HG03135 (cell line): ENCODE measurements at regions not wholly inside any gene's neighbourhood (a gene's known extent, or its start where the extent isn't known, plus 50 kb on each side); places are given as distances from the start of the nearest gene placed in this dataset.
"Not testable (repeated sequence)": the region's sequence is repeated elsewhere in the genome, so short reads cannot be mapped to it uniquely, and the experiment has no call there.

ENCODE experiments used
- ATAC-seq: cut with Tn5 transposase; IDR thresholded peaks from one replicate; pipeline ENCODE4 v1.9.1; 2021; ENCODE audit warnings: mild to moderate bottlenecking, moderate library complexity; ENCODE audit not compliant: unreplicated experiment

DNA sequence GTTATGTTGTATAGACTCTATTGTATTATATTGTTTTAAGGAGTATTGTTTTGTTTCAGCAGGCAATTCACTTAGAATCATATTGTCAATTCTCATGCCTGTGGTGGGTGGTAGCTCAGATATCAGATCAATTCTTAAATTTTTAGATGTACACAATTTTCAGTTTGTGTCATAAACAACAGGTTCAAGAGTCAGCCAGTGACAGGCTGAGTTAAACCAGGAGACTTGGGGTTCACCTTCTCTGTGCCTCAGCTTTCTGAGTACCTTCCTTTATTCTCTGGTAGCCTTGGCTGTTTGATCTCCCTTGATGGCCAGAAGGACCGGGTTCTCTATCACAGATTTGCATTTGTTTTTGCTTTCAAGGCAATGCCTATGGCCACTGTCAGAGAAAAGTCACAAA is 199.9 kb upstream of the KCNMB2 start:
- ATAC-seq, result no peak

DNA sequence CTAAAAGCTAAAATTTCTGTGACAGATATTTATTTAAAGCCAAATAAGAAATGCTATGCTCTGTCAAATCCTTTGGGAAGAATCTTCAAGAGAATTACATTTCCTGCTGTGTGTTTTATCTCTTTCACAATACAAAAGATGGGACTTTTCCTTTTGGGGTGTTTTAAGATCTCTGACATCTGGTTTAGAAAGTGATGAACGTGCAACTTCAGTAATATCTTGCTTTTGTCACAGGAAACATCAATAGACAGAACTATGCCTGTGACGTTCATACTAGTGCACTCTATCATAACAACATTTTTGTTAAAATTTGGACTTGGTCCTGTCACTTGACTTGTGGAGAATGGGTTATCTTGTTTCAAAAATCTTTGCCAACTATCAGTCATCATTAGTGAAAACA is 195.7 kb upstream of the KCNMB2 start:
- no peak for ATAC-seq

DNA sequence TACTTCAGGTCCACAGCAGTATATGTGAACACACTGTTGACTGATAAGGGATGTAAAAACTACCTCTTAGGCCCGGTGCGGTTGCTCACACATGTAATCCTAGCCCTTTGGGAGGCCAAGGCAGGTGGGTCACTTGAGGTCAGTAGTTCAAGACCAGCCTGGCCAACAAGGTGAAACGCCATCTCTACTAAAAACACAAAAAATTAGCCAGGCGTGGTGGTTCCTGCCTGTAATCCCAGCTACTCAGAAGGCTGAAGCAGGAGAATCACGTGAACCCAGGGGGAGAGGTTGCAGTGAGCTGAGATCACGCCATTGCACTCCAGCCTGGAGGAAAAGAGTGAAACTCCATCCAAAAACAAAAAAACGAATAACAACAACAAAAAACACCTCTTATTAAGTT is 194.6 kb upstream of the KCNMB2 start:
- ATAC-seq, result no peak

DNA sequence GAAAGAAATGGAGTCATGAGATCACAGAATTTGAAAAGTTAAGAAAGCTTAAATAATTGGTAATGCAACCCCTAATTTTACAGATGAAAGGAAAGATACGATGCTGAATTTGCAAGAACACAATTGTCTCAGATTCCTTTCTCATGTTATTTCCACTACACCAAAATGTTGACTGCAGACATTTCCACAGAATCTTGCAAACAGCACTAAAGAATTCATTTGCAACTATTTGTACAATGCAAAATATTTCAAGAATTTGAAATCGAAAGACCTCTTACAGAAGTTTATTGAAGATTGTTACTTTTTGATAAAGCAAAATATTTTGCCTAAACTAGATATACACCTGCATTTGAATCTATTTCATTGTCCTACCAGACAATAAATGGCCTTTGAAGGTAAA is 194.1 kb upstream of the KCNMB2 start:
- no peak for ATAC-seq

DNA sequence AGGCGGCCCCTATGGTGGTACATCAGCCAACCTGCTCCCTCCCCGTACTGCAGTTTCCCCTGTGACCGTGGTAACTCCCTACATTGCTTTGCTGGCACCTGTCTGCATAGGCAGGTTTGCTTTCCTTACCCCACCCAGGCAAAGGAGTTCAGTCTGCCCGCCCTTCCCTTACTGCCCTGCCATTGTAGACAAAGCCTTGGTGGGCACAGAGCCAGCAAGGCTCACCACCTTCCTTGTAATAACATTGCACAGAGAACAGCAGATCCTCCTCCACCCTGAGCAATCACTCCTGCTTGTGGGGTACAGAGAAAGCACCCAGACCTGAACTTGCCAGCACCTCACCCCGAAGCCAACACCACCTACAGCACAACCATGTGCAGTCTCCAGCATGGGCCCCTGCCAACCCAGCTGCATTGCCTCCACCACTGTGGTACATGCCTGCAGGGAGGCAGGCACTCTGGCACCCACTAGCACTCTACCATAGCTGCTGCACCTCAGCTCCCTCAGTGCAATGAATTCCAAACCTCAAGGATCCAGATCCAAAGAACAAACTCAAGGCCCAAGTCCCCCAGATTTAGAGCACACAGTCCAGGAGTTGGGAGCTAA is 192.7 kb upstream of the KCNMB2 start:
- no peak for ATAC-seq

DNA sequence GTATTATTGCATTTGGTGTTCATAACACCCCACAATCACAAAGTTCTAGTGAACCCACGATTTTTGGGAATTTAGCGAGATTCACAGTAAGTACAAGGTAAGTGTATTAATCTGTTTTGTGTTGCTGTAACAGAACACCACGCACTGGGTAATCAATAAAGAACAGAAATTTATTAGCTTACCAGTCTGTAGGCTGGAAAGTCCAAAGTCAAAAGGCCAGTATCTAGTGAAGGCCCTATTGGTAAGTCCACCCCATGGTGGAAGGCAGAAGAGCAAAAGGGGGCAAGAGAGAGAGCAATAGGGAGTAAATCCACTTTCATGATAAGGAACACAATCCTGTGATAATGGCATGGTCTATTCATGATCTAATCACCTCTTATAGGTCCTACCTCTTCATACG is 190.3 kb upstream of the KCNMB2 start:
- no peak for ATAC-seq

DNA sequence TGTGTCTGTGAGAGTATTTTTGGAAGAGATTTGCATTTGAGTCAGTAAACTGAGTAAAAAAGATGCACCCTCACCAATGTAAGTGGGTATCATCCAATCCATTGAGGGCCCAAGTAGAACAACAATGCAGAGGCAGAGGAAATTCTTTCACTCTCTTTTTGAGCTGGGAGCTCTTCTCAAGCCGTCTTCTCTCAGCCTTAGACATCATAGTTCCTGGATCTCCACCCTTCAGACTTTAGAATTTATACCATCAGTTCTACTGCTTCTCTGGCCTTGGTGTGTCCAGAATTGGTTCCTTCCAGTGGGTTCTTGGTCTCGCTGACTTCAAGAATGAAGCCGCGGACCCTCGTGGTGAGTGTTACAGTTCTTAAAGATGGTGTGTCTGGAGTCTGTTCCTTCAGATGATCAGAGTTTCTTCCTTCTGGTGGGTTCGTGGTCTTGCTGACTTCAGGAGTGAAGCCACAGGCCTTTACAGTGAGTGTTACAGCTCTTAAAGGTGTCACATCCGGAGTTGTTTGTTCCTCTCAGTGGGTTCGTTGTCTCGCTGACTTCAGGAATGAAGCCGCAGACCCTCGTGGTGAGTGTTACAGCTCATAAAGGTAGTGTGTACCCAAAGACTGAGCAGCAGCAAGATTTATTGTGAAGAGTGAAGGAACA is 187.5 kb upstream of the KCNMB2 start:
- not testable (repeated sequence) for ATAC-seq

DNA sequence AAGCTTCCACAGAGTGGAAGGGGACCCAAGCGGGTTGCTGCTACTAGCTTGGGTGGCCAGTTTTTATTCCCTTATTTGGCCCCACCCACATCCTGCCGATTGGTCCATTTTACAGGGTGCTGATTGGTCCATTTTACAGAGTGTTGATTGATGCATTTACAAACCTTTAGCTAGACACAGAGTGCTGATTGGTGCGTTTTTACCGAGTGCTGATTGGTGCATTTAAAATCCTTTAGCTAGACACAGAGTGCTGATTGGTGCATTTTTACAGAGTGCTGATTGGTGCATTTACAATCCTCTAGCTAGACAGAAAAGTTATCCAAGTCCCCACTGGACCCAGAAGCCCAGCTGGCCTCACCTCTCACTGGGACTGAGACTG is 187.0 kb upstream of the KCNMB2 start:
- not testable (repeated sequence) for ATAC-seq

DNA sequence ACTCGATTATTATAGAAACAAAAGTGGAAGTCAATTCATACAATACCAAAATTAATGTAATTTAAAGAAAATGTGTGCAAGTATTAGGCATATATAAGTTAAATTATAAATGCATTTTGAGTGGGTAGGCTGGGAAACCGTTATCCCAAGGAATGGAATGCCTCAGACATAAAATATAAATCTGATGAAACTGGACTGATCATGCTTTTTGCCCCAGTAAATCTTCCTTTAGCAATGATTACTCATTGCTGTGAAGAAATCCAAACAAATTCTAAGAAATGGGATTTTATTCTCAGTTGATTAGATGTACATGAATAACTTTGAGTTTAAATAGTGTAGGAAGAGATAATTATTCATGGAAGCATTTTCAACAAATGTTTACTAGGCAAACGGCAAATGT is 185.5 kb upstream of the KCNMB2 start:
- ATAC-seq, result no peak

DNA sequence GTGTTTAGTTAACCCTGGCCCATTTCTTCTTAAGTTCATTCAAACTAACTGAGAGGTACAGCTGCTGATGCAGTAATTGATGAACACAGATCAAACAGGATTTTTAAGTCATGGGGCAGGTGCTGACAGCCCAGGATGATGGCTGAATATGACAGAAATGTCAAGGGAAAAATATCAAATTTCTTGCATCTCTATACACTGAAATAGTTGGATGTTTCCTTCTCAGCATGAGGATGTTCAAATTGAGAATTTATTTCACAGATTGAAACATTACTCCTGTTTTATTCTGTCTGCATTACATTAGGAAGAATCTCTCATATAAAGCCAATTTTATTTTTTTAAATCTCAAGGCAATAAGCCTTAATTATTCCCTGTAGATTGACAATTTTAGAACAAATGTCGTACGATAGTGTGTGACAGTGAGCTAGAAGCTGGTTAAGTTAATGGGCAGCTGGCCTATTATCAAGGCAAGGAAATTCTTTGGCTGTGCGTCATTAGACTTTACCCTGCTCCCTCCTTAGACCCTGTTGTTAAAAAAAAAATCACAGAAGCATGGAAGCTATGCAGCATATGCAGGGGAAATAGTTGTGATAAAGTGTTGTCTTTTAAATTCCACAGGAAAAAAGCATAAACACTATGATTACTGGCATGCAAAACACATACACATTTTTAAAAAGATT is 183.8 kb upstream of the KCNMB2 start:
- no peak for ATAC-seq

DNA sequence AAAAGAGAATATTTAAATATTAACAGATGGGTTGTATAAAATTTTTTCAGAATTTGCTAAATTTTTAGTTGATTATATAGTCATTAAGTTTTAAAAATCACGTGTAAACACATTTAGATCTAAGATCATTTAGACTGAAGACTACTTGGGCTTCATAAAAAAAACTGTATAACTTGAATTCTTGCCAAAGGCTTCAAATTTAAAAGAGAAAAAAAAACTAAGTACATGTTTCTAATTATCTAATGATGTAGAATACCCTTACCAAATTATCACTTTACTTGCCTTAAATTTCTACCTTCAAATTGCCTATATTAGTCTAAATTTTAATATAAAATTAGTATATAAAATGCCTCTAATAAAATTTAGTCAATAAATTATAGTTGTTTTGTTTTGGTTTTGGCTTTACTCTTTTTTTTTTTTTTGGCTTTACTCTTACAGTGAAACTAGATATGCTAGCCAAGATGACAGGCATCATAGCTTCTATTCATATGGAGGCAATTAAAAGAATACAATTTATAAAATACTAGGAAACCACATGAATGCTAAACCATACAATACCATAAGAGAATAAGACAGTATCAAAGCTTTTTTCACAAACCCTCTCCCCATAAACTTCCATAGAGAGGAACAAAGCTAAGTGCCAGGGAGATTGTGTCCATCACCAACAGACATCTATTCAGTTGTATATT is 183.1 kb upstream of the KCNMB2 start:
- ATAC-seq, result no peak

DNA sequence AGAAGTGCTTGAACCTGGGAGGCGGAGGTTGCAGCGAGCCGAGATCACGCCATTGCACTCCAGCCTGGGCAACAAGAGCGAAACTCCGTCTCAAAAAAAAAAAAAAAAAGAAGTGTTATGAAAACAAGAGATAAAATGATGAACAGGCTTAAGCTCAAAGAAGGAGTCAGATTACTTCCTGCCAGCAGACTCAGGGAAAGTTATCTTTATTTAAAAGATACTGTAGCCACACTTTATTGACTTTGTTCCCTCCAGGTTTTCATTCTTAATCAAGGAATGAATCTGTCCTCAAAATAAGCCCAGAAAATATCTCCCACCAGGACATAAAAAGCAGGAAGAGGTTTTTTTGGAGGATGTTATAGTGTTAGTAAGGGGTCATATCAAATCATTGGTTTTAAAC is 176.5 kb upstream of the KCNMB2 start:
- ATAC-seq, result no peak

DNA sequence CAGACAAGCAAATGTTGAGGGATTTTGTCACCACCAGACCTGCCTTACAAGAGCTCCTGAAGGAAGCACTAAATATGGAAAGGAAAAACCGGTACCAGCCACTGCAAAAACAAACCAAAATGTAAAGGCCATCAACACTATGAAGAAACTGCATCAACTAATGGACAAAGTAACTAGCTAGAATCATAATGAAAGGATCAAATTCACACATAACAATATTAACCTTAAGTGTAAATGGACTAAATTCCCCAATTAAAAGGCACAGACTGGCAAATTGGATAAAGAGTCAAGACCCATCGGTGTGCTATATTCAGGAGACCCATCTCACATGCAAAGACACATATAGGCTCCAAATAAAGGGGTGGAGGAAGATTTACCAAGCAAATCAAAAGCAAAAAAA is 173.2 kb upstream of the KCNMB2 start:
- not testable (repeated sequence) for ATAC-seq

DNA sequence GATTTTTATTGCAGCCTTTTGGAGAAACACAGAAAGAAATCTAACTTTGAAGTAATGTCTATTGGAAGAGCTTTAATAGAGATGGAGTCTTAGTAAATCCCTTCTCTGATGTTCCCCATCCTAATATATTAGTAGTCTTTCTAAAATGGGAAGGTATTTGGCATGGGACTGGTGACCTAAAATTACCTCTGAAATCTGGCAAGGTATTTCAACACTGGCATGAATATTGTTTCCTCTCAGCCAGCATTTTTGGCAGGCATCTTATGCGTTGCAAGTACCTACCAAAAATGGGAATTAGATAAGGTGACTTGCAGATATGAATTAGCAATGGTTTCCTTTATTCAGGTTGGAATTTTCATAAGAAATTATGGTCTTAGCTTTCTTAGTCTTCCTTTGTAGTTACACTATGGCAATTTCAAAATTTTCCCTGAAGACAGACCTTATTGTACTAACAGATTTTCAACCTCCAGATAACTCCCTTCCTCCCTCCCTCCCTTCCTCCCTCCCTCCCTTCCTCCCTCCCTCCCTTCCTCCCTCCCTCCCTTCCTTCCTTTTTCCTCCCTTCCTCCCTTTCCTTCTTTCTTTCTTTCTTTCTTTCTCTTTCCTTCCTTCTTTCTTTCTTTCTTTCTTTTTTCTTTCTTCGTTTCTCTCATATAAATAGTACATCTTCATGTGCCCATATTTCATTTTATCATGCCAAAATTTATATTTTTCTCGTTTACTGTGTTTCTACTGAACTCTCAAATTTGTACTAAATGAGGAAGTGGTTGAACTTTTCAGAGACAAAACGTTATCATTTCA is 168.2 kb upstream of the KCNMB2 start:
- ATAC-seq, result no peak

DNA sequence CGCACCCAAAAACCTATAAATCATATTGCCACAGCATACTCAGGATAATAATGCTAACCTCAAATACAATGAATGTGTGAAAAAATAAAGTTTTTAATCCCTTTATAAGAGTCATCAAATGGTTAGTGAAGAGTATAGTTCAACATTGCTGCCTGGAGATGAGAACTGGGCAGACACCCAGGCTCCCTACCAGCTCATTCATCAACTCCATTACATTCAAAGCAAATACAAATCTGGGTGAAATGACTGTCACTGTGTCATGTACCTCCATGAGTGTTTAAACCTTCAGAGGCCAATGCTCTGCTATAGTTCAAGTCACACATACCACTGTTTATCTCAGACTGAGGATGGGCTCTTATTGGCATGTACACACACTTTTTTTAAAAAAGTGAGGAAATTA is 167.2 kb upstream of the KCNMB2 start:
- ATAC-seq, result no peak

DNA sequence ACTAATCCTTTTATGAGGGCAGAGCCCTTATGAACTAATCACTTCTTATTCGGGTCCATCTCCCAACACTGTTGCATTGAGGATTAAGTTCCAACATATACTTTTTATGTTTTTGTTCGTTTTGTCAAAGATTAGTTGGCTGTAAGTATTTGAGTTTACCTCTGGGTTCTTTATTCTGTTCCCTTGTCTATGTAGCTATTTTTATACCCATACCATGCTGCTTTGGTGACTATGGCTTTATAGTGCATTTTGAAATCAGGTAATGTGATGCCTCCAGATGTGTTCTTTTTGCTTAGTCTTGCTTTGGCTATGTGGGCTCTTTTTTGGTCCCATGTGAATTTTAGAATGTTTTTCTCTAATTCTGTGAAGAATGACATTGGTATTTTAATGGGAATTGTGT is 166.4 kb upstream of the KCNMB2 start:
- no peak for ATAC-seq

DNA sequence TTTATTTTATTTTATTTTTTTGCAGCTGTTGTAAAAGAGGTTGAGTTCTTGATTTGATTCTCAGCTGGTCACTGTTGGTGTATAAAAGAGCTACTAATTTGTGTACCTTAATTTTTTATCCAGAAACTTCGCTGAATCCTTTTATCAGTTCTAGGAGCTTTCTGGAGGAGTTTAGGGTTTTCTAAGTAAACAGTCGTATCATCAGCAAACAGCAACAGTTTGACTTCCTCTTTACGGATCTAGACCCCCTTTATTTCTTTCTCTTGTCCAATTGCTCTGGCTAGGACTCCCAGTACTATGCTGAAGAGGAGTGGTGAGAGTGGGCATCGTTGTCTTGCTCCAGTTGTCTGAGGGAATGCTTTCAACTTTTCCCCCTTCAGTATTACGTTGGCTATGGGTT is 165.8 kb upstream of the KCNMB2 start:
- ATAC-seq, result no peak

DNA sequence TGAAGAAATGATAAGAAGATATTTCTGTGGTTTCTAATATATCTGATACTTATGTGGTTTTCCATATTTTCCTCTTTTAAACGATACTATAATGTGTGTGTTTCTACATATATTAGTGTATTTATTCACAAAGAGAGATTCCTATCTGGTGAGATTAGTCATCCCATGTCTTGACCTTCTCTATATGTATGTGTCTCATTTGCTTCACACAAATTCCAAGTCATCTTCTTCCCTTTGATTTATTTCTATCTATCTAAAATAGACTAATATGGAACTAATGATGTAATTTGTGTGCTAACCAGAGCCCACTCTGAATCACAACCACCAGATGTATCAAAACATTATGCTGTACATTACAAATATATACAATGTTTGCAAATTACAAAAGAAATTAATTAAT is 154.7 kb upstream of the KCNMB2 start:
- ATAC-seq, result no peak

DNA sequence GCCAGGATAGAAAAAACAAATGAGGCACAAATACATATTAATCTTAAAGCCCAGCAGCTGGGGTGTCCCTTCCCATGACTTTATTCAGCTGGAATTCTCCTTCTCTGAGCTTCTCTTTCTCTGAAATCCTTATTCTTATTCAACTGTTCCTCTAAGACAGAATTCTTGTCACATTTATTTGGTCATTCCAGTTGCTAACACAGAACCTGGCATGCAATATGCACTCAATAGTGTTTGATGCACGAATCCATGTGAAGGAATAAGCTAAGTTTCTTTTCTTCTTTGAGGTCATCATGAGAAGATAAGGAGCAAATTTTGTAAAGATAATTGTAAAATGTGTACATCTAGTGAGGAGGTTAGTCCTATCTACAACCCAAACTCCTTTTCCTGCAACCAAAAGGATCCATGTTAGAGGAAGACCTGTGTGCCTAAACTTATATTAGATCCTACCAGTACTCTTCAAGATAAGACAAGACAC is 154.2 kb upstream of the KCNMB2 start:
- ATAC-seq, result no peak

DNA sequence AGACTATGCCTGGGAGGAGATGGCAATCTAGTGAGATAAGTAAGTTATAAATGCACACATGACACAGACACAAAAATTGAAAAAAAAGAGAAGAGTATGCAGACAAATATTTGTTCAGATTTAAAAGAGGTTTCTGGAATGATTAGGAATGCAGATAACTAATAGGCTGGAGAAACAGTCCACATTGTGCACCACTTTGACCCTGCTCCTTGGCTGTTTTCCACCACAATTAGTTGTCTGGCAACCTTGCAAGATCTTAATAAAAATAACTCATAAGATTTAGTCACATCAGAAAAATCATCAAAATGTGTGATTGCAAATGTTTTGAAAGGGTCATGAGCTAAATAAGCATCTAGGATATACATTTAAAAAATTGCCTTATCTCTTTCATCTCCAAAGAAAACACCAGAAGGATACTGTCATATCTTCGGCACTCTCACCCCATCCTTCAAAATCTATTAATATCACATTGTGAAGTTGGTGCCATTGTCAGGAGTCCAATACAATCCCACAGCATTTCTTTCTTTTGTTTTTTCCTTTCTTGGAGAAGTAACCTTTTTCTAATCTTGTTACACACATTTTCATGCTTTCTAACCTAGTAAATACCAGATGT is 153.7 kb upstream of the KCNMB2 start:
- ATAC-seq, result no peak
